HepG2 (cell line): ENCODE measurements at regions not wholly inside any gene's neighbourhood (a gene's known extent, or its start where the extent isn't known, plus 50 kb on each side); places are given as distances from the start of the nearest gene placed in this dataset.

Experiments used
- EED ChIP-seq: sonication (generic); formaldehyde crosslinking; IDR thresholded peaks from 2 replicates; pipeline ENCODE4 v1.5.0; 2020; ENCODE audit warnings: mild to moderate bottlenecking, missing genetic modification reagents
- PBX3 ChIP-seq: sonication (generic); formaldehyde crosslinking; IDR thresholded peaks from 2 replicates; pipeline ENCODE4 v1.8.1; 2023; ENCODE audit warnings: missing genetic modification reagents, inconsistent platforms, borderline replicate concordance
- PCBP1 ChIP-seq: fragments of 200-400 bp; formaldehyde crosslinking; IDR thresholded peaks from 2 replicates; pipeline ENCODE4 v1.6.1; 2017; ENCODE audit warnings: mild to moderate bottlenecking, low read depth, low read length, borderline replicate concordance
- SP1 ChIP-seq, 2 experiments: fragments of 450-650 bp in 1 of 2; sonication (generic) in 1 of 2; formaldehyde crosslinking in 1 of 2; IDR thresholded peaks; 2 replicates each; pipeline versions ENCODE4 v1.4.0 to v1.6.1; 2016 to 2020; ENCODE audit warnings: missing genetic modification reagents in 1 of 2
- ZNF547 ChIP-seq: sonication (generic); formaldehyde crosslinking; IDR thresholded peaks from 2 replicates; pipeline ENCODE4 v1.5.1; 2020; ENCODE audit warnings: mild to moderate bottlenecking, missing genetic modification reagents
- TF ChIP-seq, protein P1 (sequence below): sonication (generic); formaldehyde crosslinking; IDR thresholded peaks from 2 replicates; pipeline ENCODE4 v1.5.0; 2020; ENCODE audit warnings: mild to moderate bottlenecking, missing genetic modification reagents, moderate library complexity

- TF ChIP-seq ZNF547 (CRISPR knock-in tag) (no peak), PCBP1 (no peak), SP1 (IDR thresholded peaks at IDR 0.05) (no peak), SP1 (CRISPR knock-in tag; IDR thresholded peaks at IDR 0.05) (no peak), PBX3 (CRISPR knock-in tag) (no peak), EED (CRISPR knock-in tag) (no peak)
- TF ChIP-seq, protein P1, sequence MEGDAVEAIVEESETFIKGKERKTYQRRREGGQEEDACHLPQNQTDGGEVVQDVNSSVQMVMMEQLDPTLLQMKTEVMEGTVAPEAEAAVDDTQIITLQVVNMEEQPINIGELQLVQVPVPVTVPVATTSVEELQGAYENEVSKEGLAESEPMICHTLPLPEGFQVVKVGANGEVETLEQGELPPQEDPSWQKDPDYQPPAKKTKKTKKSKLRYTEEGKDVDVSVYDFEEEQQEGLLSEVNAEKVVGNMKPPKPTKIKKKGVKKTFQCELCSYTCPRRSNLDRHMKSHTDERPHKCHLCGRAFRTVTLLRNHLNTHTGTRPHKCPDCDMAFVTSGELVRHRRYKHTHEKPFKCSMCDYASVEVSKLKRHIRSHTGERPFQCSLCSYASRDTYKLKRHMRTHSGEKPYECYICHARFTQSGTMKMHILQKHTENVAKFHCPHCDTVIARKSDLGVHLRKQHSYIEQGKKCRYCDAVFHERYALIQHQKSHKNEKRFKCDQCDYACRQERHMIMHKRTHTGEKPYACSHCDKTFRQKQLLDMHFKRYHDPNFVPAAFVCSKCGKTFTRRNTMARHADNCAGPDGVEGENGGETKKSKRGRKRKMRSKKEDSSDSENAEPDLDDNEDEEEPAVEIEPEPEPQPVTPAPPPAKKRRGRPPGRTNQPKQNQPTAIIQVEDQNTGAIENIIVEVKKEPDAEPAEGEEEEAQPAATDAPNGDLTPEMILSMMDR (CRISPR knock-in tag): no peak
Measured at GRCh38 chr3:7927015-7927414, 574.6 kb upstream of the LMCD1 start.
